Stimulated activated CD4-positive, alpha-beta T cell treated with anti-CD3 and anti-CD28 coated beads, Interleukin-1b, Interleukin-23, amount 100 ng/mL, for 1 hour (primary cell): ENCODE measurements at regions not wholly inside any gene's neighbourhood (a gene's known extent, or its start where the extent isn't known, plus 50 kb on each side); places are given as distances from the start of the nearest gene placed in this dataset.
"Not testable (repeated sequence)": the region's sequence is repeated elsewhere in the genome, so short reads cannot be mapped to it uniquely, and the experiment has no call there.

Experiments
- DNase-seq, 2 donors: peaks; one replicate each; pipeline ENCODE4 v3.0.0-alpha.2; 2020; ENCODE audit warnings: low read depth in 2 of 2

- no peak for DNase-seq
Observed at GRCh38 chr6:79810185-79810705, 137.1 kb downstream of the ELOVL4 start.

GRCh38 chr6:79808921-79809320 is 138.4 kb downstream of the ELOVL4 start:
- DNase-seq = no peak

GRCh38 chr6:79806661-79807060 is 140.7 kb downstream of the ELOVL4 start:
- not testable (repeated sequence) for DNase-seq

GRCh38 chr6:79804732-79805131 is 142.6 kb downstream of the ELOVL4 start:
- DNase-seq = no peak

GRCh38 chr6:79803917-79804316 is 143.4 kb downstream of the ELOVL4 start:
- no peak for DNase-seq

GRCh38 chr6:79802657-79803300 is 144.6 kb downstream of the ELOVL4 start:
- DNase-seq = no peak

- no peak for DNase-seq
Observed at GRCh38 chr6:79801362-79801761, 146.0 kb downstream of the ELOVL4 start.

- no peak for DNase-seq
Observed at GRCh38 chr6:79798841-79799240, 148.5 kb downstream of the ELOVL4 start.

- DNase-seq = no peak
Observed at GRCh38 chr6:79797912-79798311, 149.4 kb downstream of the ELOVL4 start.

GRCh38 chr6:79797163-79797764 is 150.1 kb downstream of the ELOVL4 start:
- no peak for DNase-seq

- DNase-seq = no peak
Observed at GRCh38 chr6:79796197-79796596, 151.2 kb downstream of the ELOVL4 start.

- no peak for DNase-seq
Observed at GRCh38 chr6:79789896-79790295, 157.5 kb downstream of the ELOVL4 start.

- no peak for DNase-seq
Observed at GRCh38 chr6:79788756-79789155, 157.6 kb downstream of the SH3BGRL2 start.

GRCh38 chr6:79787626-79788025 is 156.5 kb downstream of the SH3BGRL2 start:
- DNase-seq = no peak

GRCh38 chr6:79784395-79784753 is 153.2 kb downstream of the SH3BGRL2 start:
- DNase-seq = no peak

GRCh38 chr6:79783670-79784394 is 152.7 kb downstream of the SH3BGRL2 start:
- no peak for DNase-seq

GRCh38 chr6:79782792-79783580 is 151.9 kb downstream of the SH3BGRL2 start:
- no peak for DNase-seq

- no peak for DNase-seq
Observed at GRCh38 chr6:79781916-79782315, 150.8 kb downstream of the SH3BGRL2 start.

- DNase-seq = no peak
Observed at GRCh38 chr6:79780881-79781280, 149.8 kb downstream of the SH3BGRL2 start.

GRCh38 chr6:79778816-79779215 is 147.7 kb downstream of the SH3BGRL2 start:
- DNase-seq = no peak

GRCh38 chr6:79777713-79778579 is 146.8 kb downstream of the SH3BGRL2 start:
- peak; percentile 63 to 92 for DNase-seq
